Neural cell (in vitro differentiated cells): ENCODE measurements at regions not wholly inside any gene's neighbourhood (a gene's known extent, or its start where the extent isn't known, plus 50 kb on each side); places are given as distances from the start of the nearest gene placed in this dataset.

ENCODE experiments used
- H2AFZ ChIP-seq: fragments of 200-600, 300-800 bp; sonication (generic), shearing (Covaris generic); 2 replicates; pipeline ENCODE4 v1.6.0; 2014; ENCODE audit warnings: low read depth, mild to moderate bottlenecking, antibody characterized with exemption, low read length, moderate library complexity
- H3F3A ChIP-seq: fragments of 200-600 bp; shearing (Covaris generic); 2 replicates; pipeline ENCODE4 v1.6.1; 2016; ENCODE audit warnings: mild to moderate bottlenecking, moderate library complexity, mixed read lengths, antibody characterized with exemption, low read length; ENCODE audit not compliant: insufficient read depth, poor library complexity, severe bottlenecking
- H3K27ac ChIP-seq: fragments of 200-600, 300-800 bp; sonication (generic), shearing (Covaris generic); 2 replicates; pipeline ENCODE4 v1.5.1; 2014; ENCODE audit warnings: mild to moderate bottlenecking, low read length, moderate library complexity
- H3K27me3 ChIP-seq: fragments of 300-800, 200-600 bp; sonication (generic), shearing (Covaris generic); 2 replicates; pipeline ENCODE4 v1.6.0; 2014; ENCODE audit warnings: mild to moderate bottlenecking, low read depth, low read length, moderate library complexity; ENCODE audit not compliant: insufficient read depth
- H3K36me3 ChIP-seq: fragments of 300-800, 200-600 bp; sonication (generic), shearing (Covaris generic); 2 replicates; pipeline ENCODE4 v1.5.1; 2014; ENCODE audit warnings: mild to moderate bottlenecking, antibody characterized with exemption, low read length, moderate library complexity; ENCODE audit not compliant: insufficient read depth
- H3K4me2 ChIP-seq: fragments of 300-800, 200-600 bp; sonication (generic), shearing (Covaris generic); 2 replicates; pipeline ENCODE4 v1.6.0; 2014; ENCODE audit warnings: mild to moderate bottlenecking, low read length
- H3K4me3 ChIP-seq: fragments of 300-800, 200-600 bp; sonication (generic), shearing (Covaris generic); 2 replicates; pipeline ENCODE4 v1.5.1; 2014; ENCODE audit warnings: mild to moderate bottlenecking, low read length, moderate library complexity
- H3K79me2 ChIP-seq: fragments of 200-600 bp; shearing (Covaris generic); replicated peaks from 2 replicates; pipeline ENCODE4 v1.6.0; 2014; ENCODE audit warnings: mild to moderate bottlenecking, low read length, moderate library complexity; ENCODE audit not compliant: insufficient read depth
- H3K9ac ChIP-seq: fragments of 300-800, 200-600 bp; sonication (generic), shearing (Covaris generic); 2 replicates; pipeline ENCODE4 v1.6.1; 2016; ENCODE audit warnings: mild to moderate bottlenecking, low read length, mixed read lengths
- H3K9me2 ChIP-seq: fragments of 200-600 bp; shearing (Covaris generic); 2 replicates; pipeline ENCODE4 v1.6.1; 2016; ENCODE audit warnings: mild to moderate bottlenecking, low read length, mixed read lengths; ENCODE audit not compliant: insufficient read depth
- H3K9me3 ChIP-seq: fragments of 200-600, 300-800 bp; sonication (generic), shearing (Covaris generic); 2 replicates; pipeline ENCODE4 v1.6.1; 2016; ENCODE audit warnings: mild to moderate bottlenecking, mixed run types, low read length, moderate library complexity, mixed read lengths
- H4K20me1 ChIP-seq: fragments of 200-600 bp; shearing (Covaris generic); 2 replicates; pipeline ENCODE4 v1.6.1; 2016; ENCODE audit warnings: mild to moderate bottlenecking, mixed run types; ENCODE audit not compliant: insufficient read depth
- CTCF ChIP-seq: fragments of 450-650 bp; IDR thresholded peaks from 2 replicates; pipeline ENCODE4 v1.5.1; 2014; ENCODE audit warnings: antibody characterized with exemption, mild to moderate bottlenecking, moderate library complexity; ENCODE audit not compliant: poor library complexity, severe bottlenecking
- EP300 ChIP-seq: fragments of 450-650 bp; conservative IDR thresholded peaks from 2 replicates; pipeline ENCODE4 v1.6.1; 2014; ENCODE audit warnings: antibody characterized with exemption, mild to moderate bottlenecking, moderate library complexity; ENCODE audit not compliant: poor library complexity, severe bottlenecking
- EZH2 ChIP-seq: fragments of 200-600, 300-800 bp; shearing (Covaris generic), sonication (generic); IDR thresholded peaks from 2 replicates; pipeline ENCODE4 v1.6.1; 2014; ENCODE audit warnings: antibody characterized with exemption, low read length, borderline replicate concordance, mild to moderate bottlenecking; ENCODE audit not compliant: insufficient read depth, poor library complexity, severe bottlenecking
- MXI1 ChIP-seq: fragments of 450-650 bp; conservative IDR thresholded peaks from 2 replicates; pipeline ENCODE4 v1.6.1; 2014; ENCODE audit warnings: antibody characterized with exemption, mild to moderate bottlenecking; ENCODE audit not compliant: poor library complexity, severe bottlenecking
- POLR2AphosphoS5 ChIP-seq: IDR thresholded peaks from 2 replicates; pipeline ENCODE4 v1.6.1; 2012
- RAD21 ChIP-seq: fragments of 450-650 bp; conservative IDR thresholded peaks from 2 replicates; pipeline ENCODE4 v1.6.1; 2014; ENCODE audit warnings: antibody characterized with exemption, mild to moderate bottlenecking, moderate library complexity
- REST ChIP-seq: IDR thresholded peaks from 2 replicates; pipeline ENCODE4 v1.6.1; 2012; ENCODE audit warnings: borderline replicate concordance
- SMC3 ChIP-seq: fragments of 450-650 bp; conservative IDR thresholded peaks from 2 replicates; pipeline ENCODE4 v1.6.1; 2014; ENCODE audit warnings: antibody characterized with exemption, mild to moderate bottlenecking, moderate library complexity; ENCODE audit not compliant: poor library complexity
- TAF1 ChIP-seq: IDR thresholded peaks from 2 replicates; pipeline ENCODE4 v1.6.1; 2012; ENCODE audit warnings: low read depth

- Histone ChIP-seq H3K9me2 (no peaks in the 10 kb centered on the region), H3K9me3 (no peaks in the 10 kb centered on the region), H2AFZ (no peak overlapping the region), H3K36me3 (no peaks in the 10 kb centered on the region), H4K20me1 (no peaks in the 10 kb centered on the region), H3F3A (no peaks in the 10 kb centered on the region), H3K79me2 (no peaks in the 10 kb centered on the region), H3K27me3 (no peaks in the 10 kb centered on the region), H3K4me2 (no peak overlapping the region), H3K4me3 (no peak overlapping the region), H3K9ac (no peak overlapping the region), H3K27ac (no peak overlapping the region)
- TF ChIP-seq RAD21 (no peak), EP300 (no peak)
Measured at GRCh38 chr7:52005613-52006012, 689.0 kb upstream of the COBL start.

GRCh38 chr7:51995596-51996179 lies 679.1 kb upstream of the COBL start:
- H3K36me3 ChIP-seq: no peaks in the 10 kb centered on the region
- no peak overlapping the region for H3K9ac ChIP-seq
- no peaks in the 10 kb centered on the region for H4K20me1 ChIP-seq
- no peak overlapping the region for H3K27ac ChIP-seq
- no peaks in the 10 kb centered on the region for H3K9me3 ChIP-seq
- no peaks in the 10 kb centered on the region for H3F3A ChIP-seq
- no peaks in the 10 kb centered on the region for H3K27me3 ChIP-seq
- H2AFZ ChIP-seq: no peak overlapping the region
- no peak overlapping the region for H3K4me3 ChIP-seq
- H3K4me2 ChIP-seq: no peak overlapping the region
- H3K9me2 ChIP-seq: no peaks in the 10 kb centered on the region
- H3K79me2 ChIP-seq: no peaks in the 10 kb centered on the region
- TF ChIP-seq REST: no peak
- TF ChIP-seq EP300: no peak
- no peak for TF ChIP-seq TAF1
- no peak for TF ChIP-seq SMC3
- TF ChIP-seq MXI1: no peak
- no peak for TF ChIP-seq POLR2AphosphoS5
- TF ChIP-seq EZH2: no peak
- no peak for TF ChIP-seq CTCF
- TF ChIP-seq RAD21: no peak

GRCh38 chr7:51982653-51983052 lies 666.0 kb upstream of the COBL start:
- Histone ChIP-seq H3K79me2 (no peaks in the 10 kb centered on the region), H3K4me2 (no peak overlapping the region), H3K4me3 (no peak overlapping the region), H3K36me3 (no peaks in the 10 kb centered on the region), H3K9me3 (no peaks in the 10 kb centered on the region), H2AFZ (no peak overlapping the region), H3K9me2 (no peaks in the 10 kb centered on the region), H3K27ac (no peak overlapping the region), H4K20me1 (no peaks in the 10 kb centered on the region), H3K27me3 (no peaks in the 10 kb centered on the region), H3K9ac (no peak overlapping the region), H3F3A (no peaks in the 10 kb centered on the region)
- TF ChIP-seq SMC3 (no peak), EP300 (no peak), REST (no peak), RAD21 (no peak), POLR2AphosphoS5 (no peak), TAF1 (no peak), MXI1 (no peak), CTCF (no peak), EZH2 (no peak)
